A549 (cell line): ENCODE measurements at regions not wholly inside any gene's neighbourhood (a gene's known extent, or its start where the extent isn't known, plus 50 kb on each side); places are given as distances from the start of the nearest gene placed in this dataset.

Experiments
- ATAC-seq, 2 experiments: fragments of 200-7000 bp in 1 of 2; fragments of >200 bp in 1 of 2; cut with Nextera tagmentation in 1 of 2; cut with Tn5 transposase in 1 of 2; 3 replicates each; pipeline versions ENCODE4 v1.8.0 to v1.9.1; 2018 to 2020; ENCODE audit warnings: mild to moderate bottlenecking in 1 of 2, moderate library complexity in 1 of 2
- CTCF ChIA-PET: fragments of 300-600 bp; sonication (Branson Sonifier 250); formaldehyde crosslinking; extraction: SDS; loops from one replicate; lab custom pipeline; 2021; ENCODE audit warnings: antibody characterized with exemption, inconsistent platforms; lab: Yijun Ruan, JAX
- POLR2A ChIA-PET: fragments of 350-600 bp; formaldehyde crosslinking; extraction: SDS; loops from one replicate; lab custom pipeline; 2021; ENCODE audit warnings: antibody characterized with exemption, inconsistent platforms; lab: Yijun Ruan, JAX
- DNase-seq, 2 experiments: peaks; one replicate each; pipeline versions ENCODE4 v3.0.0 to v3.0.0-alpha.2; 2011 to 2016; ENCODE audit warnings: low read depth in 1 of 2, low spot score in 1 of 2
- FAIRE-seq: peaks from 2 replicates; lab custom pipeline; 2011; peaks lifted over from hg19 to GRCh38; lab: Jason Lieb, UNC
- H3K27ac ChIP-seq, 2 experiments: fragments of >200 bp; sonication (Bioruptor Twin); formaldehyde crosslinking; 3 replicates each; pipeline ENCODE4 v1.5.1; 2016 to 2017
- H3K4me1 ChIP-seq: fragments of >200 bp; sonication (Bioruptor Twin); formaldehyde crosslinking; 3 replicates; pipeline ENCODE4 v1.6.1; 2016
- H3K4me2 ChIP-seq: fragments of >200 bp; sonication (Bioruptor Twin); formaldehyde crosslinking; 3 replicates; pipeline ENCODE4 v1.6.1; 2016
- H3K4me3 ChIP-seq: fragments of >200 bp; sonication (Bioruptor Twin); formaldehyde crosslinking; 3 replicates; pipeline ENCODE4 v1.5.1; 2016
- H3K9me3 ChIP-seq: fragments of >200 bp; sonication (Bioruptor Twin); formaldehyde crosslinking; 3 replicates; pipeline ENCODE4 v1.6.1; 2016
- CHD4 ChIP-seq: fragments of 200-600 bp; sonication (generic); IDR thresholded peaks from 2 replicates; pipeline ENCODE4 v1.6.1; 2016; ENCODE audit warnings: antibody characterized with exemption, mild to moderate bottlenecking, borderline replicate concordance
- EHMT2 ChIP-seq: fragments of 200-600 bp; sonication (generic); IDR thresholded peaks from 2 replicates; pipeline ENCODE4 v1.6.1; 2016; ENCODE audit warnings: antibody characterized with exemption, low read depth, mild to moderate bottlenecking, moderate library complexity
- EP300 ChIP-seq, 2 experiments: fragments of >200 bp; sonication (Bioruptor Twin); formaldehyde crosslinking; IDR thresholded peaks; 2 replicates in 1 of 2; 3 replicates in 1 of 2; pipeline ENCODE4 v1.6.1; 2016 to 2017
- FOXS1 ChIP-seq: fragments of 250-450 bp; sonication (Bioruptor Pico); IDR thresholded peaks from 2 replicates; pipeline ENCODE4 v1.5.0; 2020; ENCODE audit warnings: mild to moderate bottlenecking, moderate library complexity
- GATA3 ChIP-seq: IDR thresholded peaks from 2 replicates; pipeline ENCODE4 v1.6.1; 2012; ENCODE audit warnings: borderline replicate concordance
- HDAC2 ChIP-seq: fragments of 200-600 bp; sonication (generic); IDR thresholded peaks from 2 replicates; pipeline ENCODE4 v1.6.1; 2016
- HOXB13 ChIP-seq: fragments of 250-450 bp; sonication (Bioruptor Pico); IDR thresholded peaks from 2 replicates; pipeline ENCODE4 v1.5.0; 2020; ENCODE audit warnings: low read depth, mild to moderate bottlenecking, moderate library complexity
- HOXB5 ChIP-seq: fragments of 250-450 bp; sonication (Bioruptor Pico); IDR thresholded peaks from 2 replicates; pipeline ENCODE4 v1.5.0; 2020; ENCODE audit warnings: mild to moderate bottlenecking, moderate library complexity
- JUN ChIP-seq, 2 experiments: fragments of >200 bp; sonication (Bioruptor Twin); formaldehyde crosslinking; IDR thresholded peaks; 2 replicates in 1 of 2; 3 replicates in 1 of 2; pipeline ENCODE4 v1.6.1; 2016 to 2017
- KDM1A ChIP-seq: fragments of 200-600 bp; sonication (generic); IDR thresholded peaks from 2 replicates; pipeline ENCODE4 v1.6.1; 2016; ENCODE audit warnings: low read depth, mild to moderate bottlenecking
- MAZ ChIP-seq: fragments of 150-350 bp; IDR thresholded peaks from 2 replicates; pipeline ENCODE4 v1.6.1; 2014; ENCODE audit warnings: antibody characterized with exemption, low read depth, low read length, borderline replicate concordance
- MYC ChIP-seq: IDR thresholded peaks from 2 replicates; pipeline ENCODE4 v1.6.1; 2012; ENCODE audit warnings: mild to moderate bottlenecking, inconsistent platforms, low read length, improper control_type of control experiment, borderline replicate concordance
- NFE2L2 ChIP-seq: fragments of 150-350 bp; conservative IDR thresholded peaks from 2 replicates; pipeline ENCODE4 v1.6.1; 2014; ENCODE audit warnings: low read length
- NPAS2 ChIP-seq: fragments of 250-450 bp; sonication (Bioruptor Pico); IDR thresholded peaks from 2 replicates; pipeline ENCODE4 v1.8.0; 2022; ENCODE audit warnings: mild to moderate bottlenecking, moderate library complexity, borderline replicate concordance
- SREBF2 ChIP-seq: fragments of 450-650 bp; IDR thresholded peaks from 2 replicates; pipeline ENCODE4 v1.6.1; 2014; ENCODE audit warnings: mild to moderate bottlenecking, moderate library complexity
- TP53 ChIP-seq: fragments of 250-450 bp; sonication (Bioruptor Pico); IDR thresholded peaks from 2 replicates; pipeline ENCODE4 v1.5.0; 2021; ENCODE audit warnings: mild to moderate bottlenecking, moderate library complexity
- ZFP36 ChIP-seq: fragments of 450-650 bp; IDR thresholded peaks from 2 replicates; pipeline ENCODE4 v1.6.1; 2014; ENCODE audit warnings: borderline replicate concordance; ENCODE audit not compliant: partially characterized antibody
- ZNF302 ChIP-seq: fragments of 250-450 bp; sonication (Bioruptor Pico); IDR thresholded peaks from 2 replicates; pipeline ENCODE4 v1.9.0; 2021; ENCODE audit warnings: inconsistent platforms, mild to moderate bottlenecking, moderate library complexity
- ZSCAN20 ChIP-seq: fragments of 250-450 bp; sonication (Bioruptor Pico); IDR thresholded peaks from 2 replicates; pipeline ENCODE4 v1.8.0; 2022; ENCODE audit warnings: mild to moderate bottlenecking, moderate library complexity
- WGBS: methylation state at CpG from one replicate; pipeline ENCODE4 v1.1.6; 2017; ENCODE audit errors: missing lambda C conversion rate; 5-methylcytosine and 5-hydroxymethylcytosine counted together
- TF ChIP-seq, protein P1 (sequence below): IDR thresholded peaks from 2 replicates; pipeline ENCODE4 v1.6.1; 2012
- TF ChIP-seq, protein P2 (sequence below): fragments of 150-350 bp; IDR thresholded peaks from 2 replicates; pipeline ENCODE4 v1.6.1; 2014; ENCODE audit warnings: low read depth, mild to moderate bottlenecking, low read length
- TF ChIP-seq, protein P3 (sequence below): fragments of >200 bp; sonication (Bioruptor Twin); formaldehyde crosslinking; IDR thresholded peaks from 3 replicates; pipeline ENCODE4 v1.6.1; 2016
- TF ChIP-seq, protein P4 (sequence below): fragments of 250-450 bp; sonication (Bioruptor Pico); IDR thresholded peaks from 2 replicates; pipeline ENCODE4 v1.5.0; 2020; ENCODE audit warnings: low read depth, mild to moderate bottlenecking, moderate library complexity
- TF ChIP-seq, protein P5 (sequence below): fragments of >200 bp; sonication (Bioruptor Twin); formaldehyde crosslinking; IDR thresholded peaks from 2 replicates; pipeline ENCODE4 v1.6.1; 2016

DNA sequence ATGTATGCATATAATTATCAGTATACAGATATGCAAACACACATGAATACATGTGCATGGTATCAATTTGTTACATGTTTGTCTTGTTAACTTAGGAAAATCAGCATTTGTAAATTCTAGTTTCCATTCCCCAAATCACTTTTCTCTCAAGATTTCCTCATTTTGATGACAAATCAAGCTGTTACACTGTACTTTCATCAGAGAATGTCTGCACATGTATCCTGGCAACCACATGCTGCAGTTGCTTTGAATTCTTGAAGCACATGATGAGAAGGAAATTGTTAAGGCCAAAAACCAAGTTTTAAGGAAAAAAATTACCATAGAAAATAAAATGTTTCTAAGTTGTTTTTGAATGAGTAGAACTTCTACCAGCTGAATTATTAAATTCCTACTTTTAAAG lies 1834.5 kb downstream of the EFNA5 start:
- no peak for DNase-seq
- H3K4me1 ChIP-seq = no peaks in the 10 kb centered on the region
- H3K4me3 ChIP-seq = no peak overlapping the region
- TF ChIP-seq TP53 (CRISPR knock-in tag) (no peak), NPAS2 (CRISPR knock-in tag) (no peak), KDM1A (no peak), JUN (IDR thresholded peaks at IDR 0.05) (no peak), MYC (no peak), NFE2L2 (no peak), ZNF302 (CRISPR knock-in tag) (no peak)
- TF ChIP-seq, protein P1, sequence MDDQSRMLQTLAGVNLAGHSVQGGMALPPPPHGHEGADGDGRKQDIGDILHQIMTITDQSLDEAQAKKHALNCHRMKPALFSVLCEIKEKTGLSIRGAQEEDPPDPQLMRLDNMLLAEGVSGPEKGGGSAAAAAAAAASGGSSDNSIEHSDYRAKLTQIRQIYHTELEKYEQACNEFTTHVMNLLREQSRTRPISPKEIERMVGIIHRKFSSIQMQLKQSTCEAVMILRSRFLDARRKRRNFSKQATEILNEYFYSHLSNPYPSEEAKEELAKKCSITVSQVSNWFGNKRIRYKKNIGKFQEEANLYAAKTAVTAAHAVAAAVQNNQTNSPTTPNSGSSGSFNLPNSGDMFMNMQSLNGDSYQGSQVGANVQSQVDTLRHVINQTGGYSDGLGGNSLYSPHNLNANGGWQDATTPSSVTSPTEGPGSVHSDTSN = no peak
- TF ChIP-seq, protein P2, sequence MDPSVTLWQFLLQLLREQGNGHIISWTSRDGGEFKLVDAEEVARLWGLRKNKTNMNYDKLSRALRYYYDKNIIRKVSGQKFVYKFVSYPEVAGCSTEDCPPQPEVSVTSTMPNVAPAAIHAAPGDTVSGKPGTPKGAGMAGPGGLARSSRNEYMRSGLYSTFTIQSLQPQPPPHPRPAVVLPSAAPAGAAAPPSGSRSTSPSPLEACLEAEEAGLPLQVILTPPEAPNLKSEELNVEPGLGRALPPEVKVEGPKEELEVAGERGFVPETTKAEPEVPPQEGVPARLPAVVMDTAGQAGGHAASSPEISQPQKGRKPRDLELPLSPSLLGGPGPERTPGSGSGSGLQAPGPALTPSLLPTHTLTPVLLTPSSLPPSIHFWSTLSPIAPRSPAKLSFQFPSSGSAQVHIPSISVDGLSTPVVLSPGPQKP = no peak
- no peak overlapping the region for H3K4me2 ChIP-seq
- CTCF ChIA-PET = interaction anchor here (0.8 kb wide), 1 partner anchor 42 kb away, joined by 3 read pairs; no protein-coding TSS in a partner anchor
- ATAC-seq = no peak
- POLR2A ChIA-PET = no interaction called here
- FAIRE-seq = no peak
- H3K27ac ChIP-seq = no peak overlapping the region
- no peaks in the 10 kb centered on the region for H3K9me3 ChIP-seq

DNA sequence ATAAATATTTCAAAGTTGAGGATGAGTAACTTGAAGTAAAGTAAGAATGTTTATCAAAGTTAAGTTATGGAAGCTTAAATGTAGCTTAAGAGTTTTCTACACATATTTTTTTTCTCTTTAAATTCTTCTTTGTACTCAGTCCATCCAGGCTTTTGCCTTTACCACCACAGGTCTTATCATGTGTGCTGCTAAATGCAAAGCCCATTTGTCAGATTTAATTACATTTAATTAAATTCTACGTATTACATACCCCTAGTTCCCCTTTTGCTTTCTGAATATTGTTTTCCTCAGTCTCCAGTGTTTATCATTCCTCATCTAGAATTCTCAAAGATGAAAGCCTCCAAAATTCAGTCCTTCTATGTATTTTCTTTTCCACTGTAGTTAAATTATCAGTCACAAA lies 1841.9 kb downstream of the EFNA5 start:
- ATAC-seq (no peak), DNase-seq (no peak), FAIRE-seq (no peak)
- CTCF ChIA-PET = no interaction called here
- Histone ChIP-seq H3K4me2 (no peak overlapping the region), H3K9me3 (no peaks in the 10 kb centered on the region), H3K4me1 (no peaks in the 10 kb centered on the region), H3K27ac (no peak overlapping the region), H3K4me3 (no peak overlapping the region)
- POLR2A ChIA-PET = no interaction called here
- WGBS = 21% methylated on average over 1 of the region's 1 CpG
- TF ChIP-seq, protein P3, sequence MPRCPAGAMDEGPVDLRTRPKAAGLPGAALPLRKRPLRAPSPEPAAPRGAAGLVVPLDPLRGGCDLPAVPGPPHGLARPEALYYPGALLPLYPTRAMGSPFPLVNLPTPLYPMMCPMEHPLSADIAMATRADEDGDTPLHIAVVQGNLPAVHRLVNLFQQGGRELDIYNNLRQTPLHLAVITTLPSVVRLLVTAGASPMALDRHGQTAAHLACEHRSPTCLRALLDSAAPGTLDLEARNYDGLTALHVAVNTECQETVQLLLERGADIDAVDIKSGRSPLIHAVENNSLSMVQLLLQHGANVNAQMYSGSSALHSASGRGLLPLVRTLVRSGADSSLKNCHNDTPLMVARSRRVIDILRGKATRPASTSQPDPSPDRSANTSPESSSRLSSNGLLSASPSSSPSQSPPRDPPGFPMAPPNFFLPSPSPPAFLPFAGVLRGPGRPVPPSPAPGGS = no peak
- TF ChIP-seq ZSCAN20 (CRISPR knock-in tag) (no peak), GATA3 (no peak), KDM1A (no peak), HDAC2 (no peak), HOXB13 (no peak), CHD4 (no peak), SREBF2 (no peak), EP300 (IDR thresholded peaks at IDR 0.05) (no peak), EHMT2 (no peak), ZFP36 (no peak), HOXB5 (CRISPR knock-in tag) (no peak), FOXS1 (CRISPR knock-in tag) (no peak), MAZ (no peak), NFE2L2 (no peak), MYC (no peak)
- TF ChIP-seq, protein P4, sequence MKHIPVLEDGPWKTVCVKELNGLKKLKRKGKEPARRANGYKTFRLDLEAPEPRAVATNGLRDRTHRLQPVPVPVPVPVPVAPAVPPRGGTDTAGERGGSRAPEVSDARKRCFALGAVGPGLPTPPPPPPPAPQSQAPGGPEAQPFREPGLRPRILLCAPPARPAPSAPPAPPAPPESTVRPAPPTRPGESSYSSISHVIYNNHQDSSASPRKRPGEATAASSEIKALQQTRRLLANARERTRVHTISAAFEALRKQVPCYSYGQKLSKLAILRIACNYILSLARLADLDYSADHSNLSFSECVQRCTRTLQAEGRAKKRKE (CRISPR knock-in tag) = no peak
- TF ChIP-seq, protein P5, sequence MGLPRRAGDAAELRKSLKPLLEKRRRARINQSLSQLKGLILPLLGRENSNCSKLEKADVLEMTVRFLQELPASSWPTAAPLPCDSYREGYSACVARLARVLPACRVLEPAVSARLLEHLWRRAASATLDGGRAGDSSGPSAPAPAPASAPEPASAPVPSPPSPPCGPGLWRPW = no peak
